ENCODE measurements at regions not wholly inside any gene's neighbourhood (a gene's known extent, or its start where the extent isn't known, plus 50 kb on each side); places are given as distances from the start of the nearest gene placed in this dataset.

DNA sequence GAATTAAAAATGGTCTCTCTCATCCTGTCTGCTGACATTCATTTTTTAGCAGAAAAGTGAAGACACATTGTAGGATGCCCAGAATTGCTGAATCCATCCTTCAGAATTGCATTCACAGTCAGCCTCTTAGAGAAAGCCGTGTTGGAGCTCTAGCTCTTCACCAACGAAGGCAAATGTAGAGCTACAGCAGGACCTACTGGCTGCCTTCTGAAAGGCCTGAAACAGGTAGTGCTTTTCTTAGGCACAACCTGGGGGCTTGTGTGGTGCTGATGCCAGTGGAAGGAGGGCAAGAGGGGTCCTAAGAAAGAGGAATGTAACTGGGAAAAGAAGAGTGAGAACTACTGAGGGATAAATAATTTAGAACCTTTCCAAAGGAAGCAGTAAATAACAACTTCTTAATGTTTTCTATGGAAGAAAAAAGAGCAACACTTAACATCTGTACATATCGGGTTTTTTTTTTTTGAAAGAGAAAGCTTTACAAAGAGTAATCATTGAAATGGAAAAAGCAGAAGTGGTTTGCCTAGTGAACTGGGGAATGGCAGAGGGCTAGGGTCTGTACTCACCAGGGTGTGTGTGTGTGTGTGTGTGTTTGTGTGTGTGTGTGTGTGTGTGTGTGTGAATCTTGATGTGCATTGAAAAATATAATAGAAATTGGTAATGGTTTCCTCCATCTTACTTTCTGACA lies 297.8 kb downstream of the SATB1 start:
- Histone ChIP-seq H3K36me3 (no peaks in the 10 kb centered on the region), H3K27ac (no peak overlapping the region), H3K4me1 (no peaks in the 10 kb centered on the region), H3K4me3 (no peak overlapping the region), H3K9me3 (no peaks in the 10 kb centered on the region), H3K27me3 (no peaks in the 10 kb centered on the region)
- no peak for DNase-seq
- no peak for TF ChIP-seq POLR2AphosphoS5 (IDR thresholded peaks at IDR 0.05)
- TF ChIP-seq POLR2A (IDR thresholded peaks at IDR 0.05): no peak
- WGBS, 2 donors (ENCODE audit: low coverage in 1 of 2): 62 to 70% methylated on average over 3 of the region's 3 CpGs
- intact Hi-C loops (cut with DNase I; ENCODE audit: low total_unique reads): no loop called here
- in situ Hi-C loops (cut with MboI; ENCODE audit: low pct_ligation_motif_present in 1 of 4, low pct_unique_long_range_greater_than_20kb in 1 of 4, low sequenced_read_pairs in 3 of 4): no loop called here

DNA sequence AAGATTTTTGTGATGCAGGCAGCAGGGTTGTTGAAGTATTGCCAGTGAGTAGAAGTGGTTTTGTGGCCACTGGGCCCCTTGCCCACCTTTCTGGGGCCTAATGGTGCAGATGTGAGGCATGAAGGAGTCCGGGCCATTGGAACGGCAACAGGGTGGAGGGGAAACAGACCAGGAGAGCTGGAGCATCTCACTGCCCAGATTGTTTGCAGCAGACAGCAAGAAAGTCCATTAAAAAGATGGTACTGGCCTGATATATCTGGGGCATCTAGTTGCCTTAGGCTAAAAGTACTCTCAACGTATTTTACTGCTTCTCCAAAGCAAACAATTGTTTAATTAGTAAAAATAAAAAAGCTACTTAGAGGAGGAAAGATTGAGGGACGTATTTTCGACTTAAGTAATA lies 298.4 kb downstream of the SATB1 start:
- no peak for TF ChIP-seq EP300 (IDR thresholded peaks at IDR 0.05; ENCODE audit: low read depth)
- TF ChIP-seq, protein P1, sequence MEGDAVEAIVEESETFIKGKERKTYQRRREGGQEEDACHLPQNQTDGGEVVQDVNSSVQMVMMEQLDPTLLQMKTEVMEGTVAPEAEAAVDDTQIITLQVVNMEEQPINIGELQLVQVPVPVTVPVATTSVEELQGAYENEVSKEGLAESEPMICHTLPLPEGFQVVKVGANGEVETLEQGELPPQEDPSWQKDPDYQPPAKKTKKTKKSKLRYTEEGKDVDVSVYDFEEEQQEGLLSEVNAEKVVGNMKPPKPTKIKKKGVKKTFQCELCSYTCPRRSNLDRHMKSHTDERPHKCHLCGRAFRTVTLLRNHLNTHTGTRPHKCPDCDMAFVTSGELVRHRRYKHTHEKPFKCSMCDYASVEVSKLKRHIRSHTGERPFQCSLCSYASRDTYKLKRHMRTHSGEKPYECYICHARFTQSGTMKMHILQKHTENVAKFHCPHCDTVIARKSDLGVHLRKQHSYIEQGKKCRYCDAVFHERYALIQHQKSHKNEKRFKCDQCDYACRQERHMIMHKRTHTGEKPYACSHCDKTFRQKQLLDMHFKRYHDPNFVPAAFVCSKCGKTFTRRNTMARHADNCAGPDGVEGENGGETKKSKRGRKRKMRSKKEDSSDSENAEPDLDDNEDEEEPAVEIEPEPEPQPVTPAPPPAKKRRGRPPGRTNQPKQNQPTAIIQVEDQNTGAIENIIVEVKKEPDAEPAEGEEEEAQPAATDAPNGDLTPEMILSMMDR (IDR thresholded peaks at IDR 0.05): no peak
- TF ChIP-seq POLR2AphosphoS5 (IDR thresholded peaks at IDR 0.05): no peak
- no peak for TF ChIP-seq POLR2A (IDR thresholded peaks at IDR 0.05)
- intact Hi-C loops (cut with DNase I; ENCODE audit: low total_unique reads): no loop called here
- no peak overlapping the region for H3K4me3 ChIP-seq
- no peaks in the 10 kb centered on the region for H3K4me1 ChIP-seq
- H3K27ac ChIP-seq: no peak overlapping the region
- no peaks in the 10 kb centered on the region for H3K27me3 ChIP-seq
- in situ Hi-C loops (cut with MboI; ENCODE audit: low pct_ligation_motif_present in 1 of 4, low pct_unique_long_range_greater_than_20kb in 1 of 4, low sequenced_read_pairs in 3 of 4): no loop called here
- DNase-seq: no peak
- H3K9me3 ChIP-seq: no peaks in the 10 kb centered on the region
- no peaks in the 10 kb centered on the region for H3K36me3 ChIP-seq
- WGBS, 2 donors (ENCODE audit: low coverage in 1 of 2): 71 to 83% methylated on average over 2 to 5 of the region's 5 CpGs

DNA sequence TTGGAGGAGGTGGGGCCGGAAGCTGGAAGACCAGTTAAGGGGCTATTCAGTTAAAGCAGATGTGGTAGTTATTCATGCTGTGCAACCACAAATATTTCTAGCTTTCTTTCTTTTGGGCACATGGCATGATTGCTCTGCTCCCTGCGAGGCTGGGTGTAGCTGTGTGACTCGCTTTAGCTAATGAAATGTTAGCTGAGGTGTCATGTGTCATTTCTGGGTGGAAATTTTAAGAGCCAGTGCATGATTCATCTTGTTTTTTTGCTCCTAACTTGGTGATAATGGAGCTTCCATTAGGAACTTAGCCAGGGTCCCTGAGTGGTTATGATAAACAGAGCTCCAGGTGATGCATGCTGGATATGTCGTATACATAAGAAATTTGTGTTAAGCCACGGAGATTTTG lies 300.6 kb downstream of the SATB1 start:
- WGBS, 2 donors (ENCODE audit: low coverage in 1 of 2): 85 to 90% methylated on average over 2 to 5 of the region's 5 CpGs
- no peaks in the 10 kb centered on the region for H3K9me3 ChIP-seq
- H3K4me3 ChIP-seq: no peak overlapping the region
- intact Hi-C loops (cut with DNase I; ENCODE audit: low total_unique reads) (no loop called here), in situ Hi-C loops (cut with MboI; ENCODE audit: low pct_ligation_motif_present in 1 of 4, low pct_unique_long_range_greater_than_20kb in 1 of 4, low sequenced_read_pairs in 3 of 4) (no loop called here)
- H3K27me3 ChIP-seq: no peaks in the 10 kb centered on the region
- no peak for DNase-seq
- TF ChIP-seq POLR2AphosphoS5 (IDR thresholded peaks at IDR 0.05) (no peak), POLR2A (IDR thresholded peaks at IDR 0.05) (no peak), EP300 (IDR thresholded peaks at IDR 0.05; ENCODE audit: low read depth) (no peak)
- TF ChIP-seq, protein P1 (IDR thresholded peaks at IDR 0.05): no peak
- no peak overlapping the region for H3K27ac ChIP-seq
- no peaks in the 10 kb centered on the region for H3K4me1 ChIP-seq
- H3K36me3 ChIP-seq: no peaks in the 10 kb centered on the region

DNA sequence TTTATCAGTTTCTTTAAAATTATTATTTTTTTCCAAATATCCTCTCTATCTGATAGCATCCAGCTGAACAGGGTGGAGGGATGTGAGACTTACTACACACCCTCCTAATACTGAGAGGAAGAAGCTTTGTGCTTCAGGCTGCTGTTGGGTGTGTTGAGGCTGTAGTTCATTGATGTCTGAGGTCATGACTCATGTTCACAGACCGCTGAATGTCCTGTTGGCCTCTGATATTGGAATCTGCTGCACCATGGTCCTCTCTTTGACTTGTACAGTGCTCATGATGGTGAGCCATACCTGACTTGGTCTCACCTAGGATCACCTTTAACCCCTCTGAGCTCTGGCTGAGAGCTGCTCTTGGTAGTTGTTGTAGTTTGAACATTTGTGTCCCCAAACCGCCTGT lies 302.9 kb downstream of the SATB1 start:
- Histone ChIP-seq H3K27me3 (no peaks in the 10 kb centered on the region), H3K36me3 (no peaks in the 10 kb centered on the region), H3K4me1 (no peaks in the 10 kb centered on the region), H3K4me3 (no peak overlapping the region), H3K9me3 (no peaks in the 10 kb centered on the region), H3K27ac (no peak overlapping the region)
- in situ Hi-C loops (cut with MboI; ENCODE audit: low pct_ligation_motif_present in 1 of 4, low pct_unique_long_range_greater_than_20kb in 1 of 4, low sequenced_read_pairs in 3 of 4) (no loop called here), intact Hi-C loops (cut with DNase I; ENCODE audit: low total_unique reads) (no loop called here)
- no peak for DNase-seq
- 83% methylated on average over 2 of the region's 2 CpGs; no CpG with 5 or more reads in 1 of the 2 donors for WGBS, 2 donors (ENCODE audit: low coverage in 1 of 2)
- TF ChIP-seq EP300 (IDR thresholded peaks at IDR 0.05; ENCODE audit: low read depth) (no peak), POLR2AphosphoS5 (IDR thresholded peaks at IDR 0.05) (no peak), POLR2A (IDR thresholded peaks at IDR 0.05) (no peak)
- TF ChIP-seq, protein P1 (IDR thresholded peaks at IDR 0.05): no peak

DNA sequence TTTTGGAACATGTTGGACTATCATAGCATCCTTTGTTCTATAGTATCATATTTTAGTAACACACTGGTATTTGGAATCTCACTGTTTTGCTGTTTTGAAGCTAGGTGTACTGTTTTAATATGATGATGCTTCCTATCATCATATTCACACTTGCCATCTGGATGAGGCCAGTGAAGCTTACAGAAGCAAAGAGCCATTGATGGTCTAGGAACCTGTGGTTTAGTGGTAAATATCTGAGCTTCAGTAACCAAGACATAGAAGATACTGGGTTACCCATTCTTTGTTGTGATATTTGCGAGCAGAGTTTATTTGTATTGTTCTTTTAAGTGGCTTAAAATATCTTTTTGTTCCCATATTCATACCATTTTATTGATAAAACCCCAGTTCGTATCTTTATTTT lies 304.1 kb downstream of the SATB1 start:
- in situ Hi-C loops (cut with MboI; ENCODE audit: low pct_ligation_motif_present in 1 of 4, low pct_unique_long_range_greater_than_20kb in 1 of 4, low sequenced_read_pairs in 3 of 4): no loop called here
- H3K9me3 ChIP-seq: no peaks in the 10 kb centered on the region

More for the DNA sequence above, 304.1 kb downstream of the SATB1 start:
- no peak overlapping the region for H3K27ac ChIP-seq
- no peak for TF ChIP-seq POLR2AphosphoS5 (IDR thresholded peaks at IDR 0.05)
- TF ChIP-seq, protein P1 (IDR thresholded peaks at IDR 0.05): no peak
- no peak for TF ChIP-seq EP300 (IDR thresholded peaks at IDR 0.05; ENCODE audit: low read depth)
- no peak for TF ChIP-seq POLR2A (IDR thresholded peaks at IDR 0.05)
- intact Hi-C loops (cut with DNase I; ENCODE audit: low total_unique reads): no loop called here
- no peak for DNase-seq
- no peak overlapping the region for H3K4me3 ChIP-seq
- H3K36me3 ChIP-seq: no peaks in the 10 kb centered on the region
- 92 to 95% methylated on average over 2 of the region's 2 CpGs for WGBS, 2 donors (ENCODE audit: low coverage in 1 of 2)
- no peaks in the 10 kb centered on the region for H3K4me1 ChIP-seq
- H3K27me3 ChIP-seq: no peaks in the 10 kb centered on the region
